Kidney (tissue), 13 donors: ENCODE measurements at regions not wholly inside any gene's neighbourhood (a gene's known extent, or its start where the extent isn't known, plus 50 kb on each side); places are given as distances from the start of the nearest gene placed in this dataset.

Experiments
- DNase-seq, 5 donors: peaks; one replicate each; pipeline ENCODE4 v3.0.0-alpha.2; 2013 to 2020
- FAIRE-seq: peaks from 2 replicates; lab custom pipeline; 2012; peaks lifted over from hg19 to GRCh38; lab: Jason Lieb, UNC
- H3K27ac ChIP-seq, 2 donors: one replicate each; pipeline ENCODE4 v1.7.0; 2013; ENCODE audit warnings: low read depth in 2 of 2, low read length in 2 of 2, inconsistent platforms in 1 of 2
- H3K27me3 ChIP-seq: one replicate; pipeline ENCODE4 v1.7.1; 2013; ENCODE audit warnings: low read length, inconsistent platforms; ENCODE audit not compliant: control insufficient read depth, insufficient read depth
- H3K36me3 ChIP-seq, 3 donors: one replicate each; pipeline versions ENCODE4 v1.7.0 to v1.7.1; 2013; ENCODE audit warnings: low read length in 3 of 3, control low read depth in 1 of 3, inconsistent platforms in 1 of 3; ENCODE audit not compliant: insufficient read depth in 3 of 3, control insufficient read depth in 2 of 3
- H3K4me1 ChIP-seq, 3 donors: one replicate each; pipeline versions ENCODE4 v1.7.0 to v1.7.1; 2013; ENCODE audit warnings: low read length in 3 of 3, inconsistent platforms in 1 of 3, low read depth in 1 of 3; ENCODE audit not compliant: control insufficient read depth in 2 of 3, insufficient read depth in 2 of 3
- H3K4me3 ChIP-seq, 3 donors: one replicate each; pipeline versions ENCODE4 v1.7.0 to v1.8.1; 2013; ENCODE audit warnings: low read length in 3 of 3, control low read depth in 1 of 3, inconsistent platforms in 1 of 3
- H3K9ac ChIP-seq, 3 donors: one replicate each; pipeline versions ENCODE4 v1.7.0 to v1.7.1; 2013; ENCODE audit warnings: low read length in 3 of 3, control low read depth in 1 of 3, inconsistent platforms in 1 of 3
- H3K9me3 ChIP-seq, 3 donors: one replicate each; pipeline versions ENCODE4 v1.7.0 to v1.7.1; 2013; ENCODE audit warnings: low read length in 3 of 3, control low read depth in 1 of 3, inconsistent platforms in 1 of 3; ENCODE audit not compliant: control insufficient read depth in 2 of 3, insufficient read depth in 1 of 3
- CTCF ChIP-seq: IDR thresholded peaks from 3 replicates; pipeline ENCODE4 v1.5.1; 2012; ENCODE audit warnings: mild to moderate bottlenecking, moderate library complexity, borderline replicate concordance; ENCODE audit not compliant: insufficient read depth; ENCODE audit errors: extremely low read depth
- intact Hi-C: fragments of 100-400 bp; cut with DNase I; formaldehyde crosslinking; loops from one replicate; pipeline ENCODE4 v1.11.1; 2022
- donor health status: control.
- donor health status: control.
- donor health status: control.
- donor health status: control.
- donor health status: control.
- donor health status: DM: yes; HTN: yes; CAD: no.
- donor health status: Normal renal cell carcinoma (clear cell type).

DNA sequence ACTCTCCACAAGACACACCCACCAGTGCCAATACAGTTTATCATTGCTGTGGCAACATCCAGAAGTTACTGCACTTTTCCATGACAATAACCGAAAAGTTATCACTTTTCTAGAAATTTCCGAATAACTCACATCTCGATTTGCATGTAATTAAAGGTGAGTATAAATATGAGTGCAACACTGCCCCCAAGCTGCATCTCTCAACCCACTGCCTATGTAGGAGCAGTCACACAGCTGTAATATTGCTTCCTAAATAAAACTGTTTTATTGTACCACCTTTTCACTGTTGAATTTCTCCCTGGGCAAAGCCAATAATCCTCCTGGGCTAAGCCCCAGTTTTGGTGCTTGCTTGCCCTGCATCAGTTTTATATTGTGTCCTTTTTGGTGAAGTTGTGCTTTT is 601.0 kb upstream of the EPHA6 start:
- no peak for TF ChIP-seq CTCF
- intact Hi-C loops, result no loop called here
- no peaks in the 10 kb centered on the region for H3K4me1 ChIP-seq
- H3K9ac ChIP-seq, result no peak overlapping the region
- FAIRE-seq (no peak), DNase-seq (no peak)
- H3K9me3 ChIP-seq, result no peaks in the 10 kb centered on the region
- H3K27me3 ChIP-seq, result no peaks in the 10 kb centered on the region
- H3K4me3 ChIP-seq, result no peak overlapping the region
- H3K27ac ChIP-seq, result no peak overlapping the region
- H3K36me3 ChIP-seq, result no peaks in the 10 kb centered on the region

- H3K27me3 ChIP-seq, result no peaks in the 10 kb centered on the region
- H3K4me3 ChIP-seq, result no peak overlapping the region
- H3K9me3 ChIP-seq, result no peaks in the 10 kb centered on the region
- H3K9ac ChIP-seq, result no peak overlapping the region
- no peaks in the 10 kb centered on the region for H3K36me3 ChIP-seq
- FAIRE-seq (no peak), DNase-seq (no peak)
- no peaks in the 10 kb centered on the region for H3K4me1 ChIP-seq
- intact Hi-C loops, result no loop called here
- H3K27ac ChIP-seq, result no peak overlapping the region
- TF ChIP-seq CTCF, result no peak
These were observed 599.5 kb upstream of the EPHA6 start for GRCh38 chr3:96214941-96215340.

GRCh38 chr3:96225494-96225893 is 588.9 kb upstream of the EPHA6 start:
- no peak overlapping the region for H3K4me3 ChIP-seq
- H3K27me3 ChIP-seq, result no peaks in the 10 kb centered on the region
- no peak for TF ChIP-seq CTCF
- DNase-seq (no peak), FAIRE-seq (no peak)
- no peaks in the 10 kb centered on the region for H3K4me1 ChIP-seq
- no peak overlapping the region for H3K27ac ChIP-seq
- H3K9ac ChIP-seq, result no peak overlapping the region
- intact Hi-C loops, result no loop called here
- no peaks in the 10 kb centered on the region for H3K9me3 ChIP-seq
- H3K36me3 ChIP-seq, result no peaks in the 10 kb centered on the region

GRCh38 chr3:96233679-96234078 is 580.7 kb upstream of the EPHA6 start:
- intact Hi-C loops, result no loop called here
- no peaks in the 10 kb centered on the region for H3K36me3 ChIP-seq
- no peaks in the 10 kb centered on the region for H3K4me1 ChIP-seq
- no peaks in the 10 kb centered on the region for H3K9me3 ChIP-seq
- no peak overlapping the region for H3K27ac ChIP-seq
- H3K9ac ChIP-seq, result no peak overlapping the region
- DNase-seq, result no peak
- H3K4me3 ChIP-seq, result no peak overlapping the region
- FAIRE-seq, result peak; percentile 79
- no peaks in the 10 kb centered on the region for H3K27me3 ChIP-seq
- no peak for TF ChIP-seq CTCF
